NCI-H2196 treated with DMSO at 0.1 percent for 48 hours (cell line): ENCODE measurements at regions not wholly inside any gene's neighbourhood (a gene's known extent, or its start where the extent isn't known, plus 50 kb on each side); places are given as distances from the start of the nearest gene placed in this dataset.
"Not testable (repeated sequence)": the region's sequence is repeated elsewhere in the genome, so short reads cannot be mapped to it uniquely, and the experiment has no call there.

Experiments
- DNase-seq: peaks from one replicate; lab custom pipeline; 2025; ENCODE audit not compliant: unreplicated experiment; lab: John Stamatoyannopoulos, UW

DNA sequence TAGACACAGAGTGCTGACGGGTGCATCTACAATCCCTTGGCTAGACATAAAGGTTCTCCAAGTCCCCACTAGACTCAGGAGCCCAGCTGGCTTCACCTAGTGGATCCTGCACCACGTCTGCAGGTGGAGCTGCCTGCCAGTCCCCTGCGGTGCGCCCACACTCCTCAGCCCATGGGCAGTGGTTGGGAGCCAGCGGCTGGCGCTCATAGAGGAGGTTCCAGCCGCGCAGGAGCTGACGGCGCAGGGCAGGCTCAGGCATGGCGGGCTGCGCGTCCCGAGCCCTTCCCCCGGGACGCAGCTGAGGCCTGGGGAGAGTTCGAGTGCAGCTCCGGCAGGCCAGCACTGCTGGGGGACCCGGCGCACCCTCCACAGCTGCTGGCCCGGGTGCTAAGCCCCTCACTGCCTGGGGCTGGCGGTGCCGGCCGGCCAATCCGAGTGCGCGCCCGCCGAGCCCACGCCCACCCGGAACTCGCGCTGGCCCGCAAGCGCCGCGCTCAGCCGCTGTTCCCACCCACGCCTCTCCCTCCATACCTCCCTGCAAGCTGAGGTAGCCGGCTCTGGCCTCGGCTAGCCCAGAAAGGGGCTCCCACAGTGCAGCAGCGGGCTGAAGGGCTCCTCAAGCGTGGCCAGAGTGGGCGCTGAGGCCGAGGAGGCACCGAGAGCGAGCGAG lies 1364.5 kb upstream of the WWC1 start:
- not testable (repeated sequence) for DNase-seq

DNA sequence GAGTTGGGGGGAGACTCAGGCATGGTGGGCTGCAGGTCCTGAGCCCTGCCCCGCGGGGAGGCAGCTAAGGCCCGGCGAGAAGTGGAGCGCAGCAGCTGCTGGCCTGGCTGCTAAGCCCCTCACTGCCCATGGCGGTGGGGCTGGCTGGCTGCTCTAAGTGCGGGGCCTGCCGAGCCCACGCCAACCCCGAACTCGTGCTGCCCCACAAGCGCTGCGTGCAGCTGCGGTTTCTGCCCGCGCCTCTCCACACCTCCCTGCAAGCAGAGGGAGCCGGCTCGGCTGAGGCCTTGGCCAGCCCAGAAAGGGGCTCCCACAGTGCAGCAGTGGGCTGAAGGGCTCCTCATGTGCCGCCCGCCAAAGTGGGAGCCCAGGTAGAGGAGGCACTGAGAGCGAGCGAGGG lies 1355.1 kb upstream of the WWC1 start:
- no peak for DNase-seq

DNA sequence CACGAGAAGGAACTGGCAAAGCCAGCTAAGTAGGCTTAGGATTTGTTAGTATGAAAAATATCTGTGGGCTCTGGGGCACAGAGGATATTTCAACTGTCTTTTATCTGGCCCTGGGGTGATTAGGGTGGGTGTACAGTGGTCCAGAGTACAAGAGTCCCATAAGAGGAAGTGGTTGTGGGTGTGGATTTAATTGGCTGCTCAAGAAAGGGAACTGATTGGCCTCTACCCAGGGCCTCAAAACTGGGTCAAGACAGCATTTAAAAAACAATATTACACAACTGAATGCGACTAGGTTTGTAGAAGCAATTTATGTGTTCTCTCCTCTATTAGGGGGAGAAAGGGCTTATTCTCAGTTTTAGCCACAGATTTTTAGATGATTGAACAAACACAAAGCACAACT lies 1353.4 kb upstream of the WWC1 start:
- no peak for DNase-seq

GRCh38 chr5:166942948-166943347 lies 1348.5 kb upstream of the WWC1 start:
- no peak for DNase-seq

GRCh38 chr5:166947045-166947444 lies 1344.4 kb upstream of the WWC1 start:
- DNase-seq: no peak

DNA sequence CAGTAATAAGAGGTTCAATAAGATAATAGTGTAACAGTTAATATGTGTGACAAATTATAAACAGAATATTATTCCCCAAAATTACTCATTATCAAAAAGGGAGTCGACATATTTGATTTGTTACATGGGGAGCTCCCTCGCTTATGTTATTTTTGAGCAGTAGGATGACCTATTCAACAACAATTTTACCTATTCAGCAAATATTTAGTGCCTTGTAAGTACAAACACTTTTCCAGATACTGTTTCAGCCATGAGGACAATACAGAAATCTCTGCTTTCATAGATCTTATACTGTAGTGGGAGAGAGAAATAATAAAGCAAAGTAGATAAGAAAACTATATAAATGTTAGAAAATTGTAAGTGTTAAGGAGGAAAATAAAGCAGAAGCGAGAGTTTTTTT lies 1342.8 kb upstream of the WWC1 start:
- DNase-seq: no peak

DNA sequence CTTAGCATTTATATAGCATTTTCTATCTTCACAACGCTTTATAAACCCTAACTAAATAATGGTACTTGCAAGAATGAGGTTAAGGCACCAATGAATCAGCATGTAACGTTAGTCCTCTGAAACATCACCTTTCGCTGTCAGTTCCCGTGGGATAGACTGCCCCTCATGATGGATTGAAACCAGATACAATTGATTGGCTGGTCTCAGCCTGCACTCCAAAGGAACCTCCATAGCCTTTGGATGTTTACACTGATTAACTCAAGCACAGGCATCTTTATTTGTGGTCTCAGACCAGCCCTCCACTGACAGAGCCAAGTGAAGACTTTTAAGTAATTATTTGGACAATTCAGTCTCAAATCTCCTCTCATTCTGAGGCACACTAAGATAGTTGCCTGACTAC lies 1339.4 kb upstream of the WWC1 start:
- DNase-seq: no peak

- no peak for DNase-seq
These were observed 1333.7 kb upstream of the WWC1 start for GRCh38 chr5:166957782-166958181.

- DNase-seq: no peak
These were observed 1331.7 kb upstream of the WWC1 start for GRCh38 chr5:166959766-166960165.

GRCh38 chr5:166961028-166961427 lies 1330.4 kb upstream of the WWC1 start:
- no peak for DNase-seq

GRCh38 chr5:166961913-166962312 lies 1329.5 kb upstream of the WWC1 start:
- DNase-seq: no peak

- DNase-seq: no peak
These were observed 1329.0 kb upstream of the WWC1 start for GRCh38 chr5:166962461-166962860.

DNA sequence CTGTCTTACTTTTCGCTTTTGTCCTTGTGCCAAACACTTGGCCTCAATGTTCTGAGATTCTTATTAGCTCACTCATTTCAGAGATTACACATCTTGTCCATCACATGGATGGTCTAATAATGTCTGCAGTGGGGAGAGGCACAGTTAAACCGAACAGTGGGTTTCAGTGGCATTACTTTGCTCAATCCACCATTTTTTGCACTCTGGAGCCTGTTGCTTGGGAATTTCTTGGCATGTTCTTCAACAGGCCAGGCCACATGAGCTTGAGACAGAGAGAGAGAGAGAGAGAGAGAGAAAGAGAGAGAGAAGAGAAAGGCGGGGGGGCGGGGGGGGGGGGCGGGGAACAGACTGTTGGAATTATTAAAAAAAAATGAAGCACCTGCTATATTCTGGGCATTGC lies 1327.8 kb upstream of the WWC1 start:
- DNase-seq: no peak

GRCh38 chr5:166977911-166978422 lies 1313.5 kb upstream of the WWC1 start:
- no peak for DNase-seq

DNA sequence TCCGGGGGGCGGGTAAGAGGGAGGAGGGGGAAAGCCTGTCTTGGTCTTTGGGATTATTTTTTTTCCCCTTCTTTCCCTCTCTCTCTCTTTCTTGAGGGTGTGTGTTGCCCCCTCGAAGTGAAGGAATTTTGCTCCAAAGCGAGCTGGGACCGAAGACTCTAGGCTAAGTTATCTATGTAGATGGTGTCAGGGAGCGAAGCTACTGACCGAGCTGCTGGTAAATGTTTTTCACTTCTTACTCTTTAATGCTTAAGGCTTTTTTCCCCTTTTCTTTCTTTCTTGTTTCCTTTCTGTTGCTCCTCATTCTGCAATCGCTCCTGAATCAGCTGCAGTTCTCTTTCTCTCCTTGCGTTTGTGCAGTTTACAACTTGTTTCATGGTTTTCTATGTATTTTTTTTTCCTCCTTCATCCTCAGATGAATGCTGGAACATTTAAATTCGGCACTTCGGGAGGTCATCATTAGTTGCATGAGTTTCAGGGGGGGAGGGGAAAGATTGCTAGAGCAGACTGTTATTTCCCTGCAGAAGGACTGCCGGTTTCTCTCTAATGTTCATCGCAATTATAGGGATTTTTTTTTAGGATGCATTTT lies 1312.0 kb upstream of the WWC1 start:
- no peak for DNase-seq

- no peak for DNase-seq
These were observed 1310.8 kb upstream of the WWC1 start for GRCh38 chr5:166980666-166981065.

GRCh38 chr5:166982226-166982625 lies 1309.2 kb upstream of the WWC1 start:
- DNase-seq: no peak

DNA sequence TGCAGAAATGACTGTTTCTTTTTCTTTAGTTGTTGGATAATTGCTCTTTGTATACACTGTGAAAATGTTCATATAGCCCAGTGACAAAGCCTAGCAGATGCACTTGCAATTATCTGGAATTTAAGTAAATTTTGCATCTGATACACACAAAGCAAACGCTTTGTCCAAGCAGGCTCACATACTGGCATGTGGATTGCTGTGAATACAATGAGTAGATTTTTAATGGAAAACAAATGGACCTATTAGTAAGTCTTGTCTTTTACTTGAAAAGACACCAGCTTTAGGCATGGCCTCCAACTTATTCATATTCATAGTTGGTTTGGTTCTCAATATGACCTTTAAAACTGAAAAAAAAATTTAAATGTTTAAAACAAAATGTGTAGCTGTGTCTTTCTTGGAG lies 1299.8 kb upstream of the WWC1 start:
- DNase-seq: no peak

DNA sequence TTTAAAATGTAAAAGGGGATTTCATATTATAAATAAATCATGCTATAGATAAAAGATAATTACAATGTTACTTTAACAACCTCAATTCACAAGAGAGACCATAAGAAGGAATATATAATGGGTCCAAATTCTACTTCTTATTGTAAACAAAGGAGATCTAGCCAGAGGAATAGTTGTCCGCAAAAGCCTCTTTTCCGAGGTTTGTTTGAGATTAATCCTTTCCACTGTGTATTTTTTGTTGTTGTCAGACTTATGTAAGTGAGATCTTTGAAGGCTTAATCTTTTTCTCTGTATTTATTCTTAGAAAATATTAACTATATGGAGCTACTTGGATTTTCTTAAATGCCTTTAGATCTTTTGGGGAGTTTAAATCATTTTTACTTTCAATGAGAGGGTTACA lies 1299.3 kb upstream of the WWC1 start:
- no peak for DNase-seq

GRCh38 chr5:166992874-166993722 lies 1298.3 kb upstream of the WWC1 start:
- DNase-seq: no peak

DNA sequence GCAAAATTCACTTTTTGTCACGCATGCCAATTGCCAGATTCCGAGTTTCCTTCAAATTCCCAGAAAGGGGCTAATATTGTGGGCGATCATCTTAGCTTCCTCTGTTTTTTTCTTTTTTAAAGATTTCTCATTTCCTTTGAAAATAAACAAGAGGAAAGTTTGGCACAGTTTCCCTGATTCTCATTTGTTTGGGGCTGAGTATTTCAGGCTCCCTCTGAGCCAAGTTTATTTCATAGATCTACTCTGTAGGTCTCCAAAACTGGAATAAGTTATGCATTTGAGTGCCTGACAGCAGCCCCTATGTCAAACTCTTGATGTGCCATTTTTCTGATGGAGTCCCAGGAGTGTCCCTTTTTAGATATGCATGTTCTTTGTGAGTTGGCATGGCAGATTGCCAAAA lies 1297.2 kb upstream of the WWC1 start:
- DNase-seq: no peak

GRCh38 chr5:167001246-167001645 lies 1290.2 kb upstream of the WWC1 start:
- no peak for DNase-seq
